Mesenchymal stem cell (in vitro differentiated cells and primary cell): ENCODE measurements at regions not wholly inside any gene's neighbourhood (a gene's known extent, or its start where the extent isn't known, plus 50 kb on each side); places are given as distances from the start of the nearest gene placed in this dataset.
"Not testable (repeated sequence)": the region's sequence is repeated elsewhere in the genome, so short reads cannot be mapped to it uniquely, and the experiment has no call there.

Experiments used
- DNase-seq: peaks from one replicate; pipeline ENCODE4 v3.0.0-alpha.2; 2013
- H2AFZ ChIP-seq: one replicate; pipeline ENCODE4 v1.6.1; 2013; ENCODE audit warnings: low read depth, mild to moderate bottlenecking, control low read depth, inconsistent platforms, low read length, moderate library complexity
- H2AK5ac ChIP-seq: 2 replicates; pipeline ENCODE4 v1.6.1; 2013; ENCODE audit warnings: low read length, moderate library complexity, mild to moderate bottlenecking, inconsistent platforms; ENCODE audit not compliant: severe bottlenecking
- H2BK120ac ChIP-seq: one replicate; pipeline ENCODE4 v1.6.1; 2013; ENCODE audit warnings: low read depth, mild to moderate bottlenecking, inconsistent platforms, low read length, moderate library complexity
- H2BK12ac ChIP-seq, 2 experiments: one replicate each; pipeline ENCODE4 v1.6.1; 2013; ENCODE audit warnings: inconsistent platforms in 2 of 2, low read length in 2 of 2, mild to moderate bottlenecking in 2 of 2, moderate library complexity in 2 of 2, control low read depth in 1 of 2
- H2BK15ac ChIP-seq: one replicate; pipeline ENCODE4 v1.6.1; 2013; ENCODE audit warnings: mild to moderate bottlenecking, low read depth, inconsistent platforms; ENCODE audit not compliant: poor library complexity, severe bottlenecking
- H2BK5ac ChIP-seq: 2 replicates; pipeline ENCODE4 v1.6.1; 2013; ENCODE audit warnings: low read depth, mild to moderate bottlenecking, low read length, control low read depth, inconsistent platforms; ENCODE audit not compliant: poor library complexity, severe bottlenecking
- H3K14ac ChIP-seq, 2 experiments: one replicate each; pipeline ENCODE4 v1.6.1; 2013; ENCODE audit warnings: inconsistent platforms in 2 of 2, low read length in 2 of 2, control low read depth in 1 of 2, mild to moderate bottlenecking in 1 of 2, moderate library complexity in 1 of 2
- H3K18ac ChIP-seq, 2 experiments: one replicate each; pipeline ENCODE4 v1.6.1; 2013; ENCODE audit warnings: inconsistent platforms in 2 of 2, low read length in 2 of 2, control low read depth in 1 of 2, low read depth in 1 of 2, mild to moderate bottlenecking in 1 of 2
- H3K23ac ChIP-seq, 2 experiments: one replicate each; pipeline ENCODE4 v1.6.1; 2013; ENCODE audit warnings: inconsistent platforms in 2 of 2, low read length in 2 of 2, mild to moderate bottlenecking in 2 of 2, moderate library complexity in 2 of 2, control low read depth in 1 of 2
- H3K27ac ChIP-seq: 2 replicates; pipeline ENCODE4 v1.5.1; 2013; ENCODE audit warnings: mild to moderate bottlenecking, moderate library complexity, low read length, control low read depth, inconsistent platforms; ENCODE audit not compliant: poor library complexity, severe bottlenecking
- H3K27me3 ChIP-seq, 2 experiments: 2 replicates each; pipeline versions ENCODE4 v1.6.1 to v1.7.0; 2013; ENCODE audit warnings: low read length in 2 of 2, mild to moderate bottlenecking in 2 of 2, moderate library complexity in 2 of 2, control low read depth in 1 of 2, inconsistent platforms in 1 of 2; ENCODE audit not compliant: control insufficient read depth in 1 of 2, insufficient read depth in 1 of 2
- H3K36me3 ChIP-seq, 2 experiments: 2 replicates each; pipeline versions ENCODE4 v1.6.1 to v1.7.0; 2013; ENCODE audit warnings: low read length in 2 of 2, control low read depth in 1 of 2, inconsistent platforms in 1 of 2, low read depth in 1 of 2, mild to moderate bottlenecking in 1 of 2; ENCODE audit not compliant: insufficient read depth in 2 of 2, control insufficient read depth in 1 of 2
- H3K4ac ChIP-seq, 2 experiments: one replicate each; pipeline ENCODE4 v1.6.1; 2013; ENCODE audit warnings: inconsistent platforms in 2 of 2, low read length in 2 of 2, mild to moderate bottlenecking in 2 of 2, moderate library complexity in 2 of 2, control low read depth in 1 of 2, low read depth in 1 of 2
- H3K4me1 ChIP-seq: 2 replicates; pipeline ENCODE4 v1.6.1; 2013; ENCODE audit warnings: low read depth, low read length, control low read depth; ENCODE audit not compliant: control insufficient read depth, insufficient read depth
- H3K4me2 ChIP-seq: 2 replicates; pipeline ENCODE4 v1.6.1; 2013; ENCODE audit warnings: low read length, mild to moderate bottlenecking, inconsistent platforms; ENCODE audit not compliant: poor library complexity, severe bottlenecking
- H3K4me3 ChIP-seq, 2 experiments: 2 replicates each; pipeline versions ENCODE4 v1.5.1 to v1.7.0; 2013; ENCODE audit warnings: low read length in 2 of 2, mild to moderate bottlenecking in 2 of 2, control low read depth in 1 of 2, low read depth in 1 of 2; ENCODE audit not compliant: insufficient read depth in 1 of 2
- H3K79me1 ChIP-seq: replicated peaks from 2 replicates; pipeline ENCODE4 v1.6.1; 2013; ENCODE audit warnings: mild to moderate bottlenecking, control low read depth, low read length, inconsistent platforms; ENCODE audit not compliant: poor library complexity, severe bottlenecking
- H3K9ac ChIP-seq: 2 replicates; pipeline ENCODE4 v1.7.0; 2013; ENCODE audit warnings: mild to moderate bottlenecking, low read length, moderate library complexity
- H3K9me3 ChIP-seq: 2 replicates; pipeline ENCODE4 v1.7.0; 2013; ENCODE audit warnings: mild to moderate bottlenecking, low read length; ENCODE audit not compliant: control insufficient read depth
- H4K8ac ChIP-seq: one replicate; pipeline ENCODE4 v1.6.1; 2013; ENCODE audit warnings: inconsistent platforms, mild to moderate bottlenecking, low read length, moderate library complexity
- H4K91ac ChIP-seq: one replicate; pipeline ENCODE4 v1.6.1; 2013; ENCODE audit warnings: mild to moderate bottlenecking, low read length, inconsistent platforms
- WGBS: methylation state at CpG from one replicate; pipeline ENCODE4 v1.1.7; 2013; ENCODE audit warnings: mixed read lengths; 5-methylcytosine and 5-hydroxymethylcytosine counted together

- Histone ChIP-seq H3K27me3 (no peaks in the 10 kb centered on the region), H3K27ac (no peak overlapping the region), H2AFZ (no peak overlapping the region), H3K79me1 (no peaks in the 10 kb centered on the region), H3K9ac (no peak overlapping the region), H3K4me1 (no peaks in the 10 kb centered on the region), H2AK5ac (no peak overlapping the region), H2BK5ac (no peak overlapping the region), H3K36me3 (no peaks in the 10 kb centered on the region), H3K4ac (no peak overlapping the region), H3K18ac (no peak overlapping the region), H2BK15ac (no peak overlapping the region), H3K9me3 (no peaks in the 10 kb centered on the region), H3K14ac (no peak overlapping the region), H3K23ac (no peak overlapping the region), H4K8ac (no peak overlapping the region), H3K4me2 (no peak overlapping the region), H3K4me3 (no peak overlapping the region), H2BK12ac (no peak overlapping the region), H2BK120ac (no peak overlapping the region), H4K91ac (no peak overlapping the region)
- no peak for DNase-seq
- WGBS = no CpG with 5 or more reads among the region's 1 CpG
Measured at GRCh38 chr2:59752512-59752911, 800.9 kb downstream of the BCL11A start.

DNA sequence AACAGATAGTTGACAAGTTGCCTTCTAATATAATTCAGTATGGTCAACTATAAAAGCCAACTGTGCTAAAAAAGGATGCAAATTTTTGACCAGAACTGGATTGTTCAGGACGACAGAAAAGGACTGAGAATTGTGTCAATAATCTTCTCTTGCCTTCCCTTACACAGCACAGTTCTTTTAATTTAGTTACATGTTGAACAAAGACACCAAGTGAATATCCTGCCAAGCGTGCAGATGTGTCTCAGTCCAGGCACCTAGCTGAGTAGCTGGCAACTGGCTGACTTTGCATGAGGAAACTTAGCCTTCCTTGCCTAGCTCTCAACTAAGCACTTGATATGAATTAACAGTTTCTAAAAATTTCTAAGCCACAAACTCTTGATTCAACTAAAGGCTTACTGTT, 801.4 kb downstream of the BCL11A start:
- H3K36me3 ChIP-seq = no peaks in the 10 kb centered on the region
- no peak for DNase-seq
- H2BK5ac ChIP-seq = no peak overlapping the region
- H3K4me1 ChIP-seq = no peaks in the 10 kb centered on the region
- no peak overlapping the region for H4K8ac ChIP-seq
- H3K18ac ChIP-seq = no peak overlapping the region
- no peaks in the 10 kb centered on the region for H3K9me3 ChIP-seq
- H2BK120ac ChIP-seq = no peak overlapping the region
- 71% methylated on average over 2 of the region's 2 CpGs for WGBS
- no peak overlapping the region for H3K4me3 ChIP-seq
- no peak overlapping the region for H2BK12ac ChIP-seq
- no peak overlapping the region for H3K14ac ChIP-seq
- H3K4me2 ChIP-seq = no peak overlapping the region
- H2BK15ac ChIP-seq = no peak overlapping the region
- no peaks in the 10 kb centered on the region for H3K27me3 ChIP-seq
- no peak overlapping the region for H2AFZ ChIP-seq
- H3K9ac ChIP-seq = no peak overlapping the region
- H3K27ac ChIP-seq = no peak overlapping the region
- H4K91ac ChIP-seq = no peak overlapping the region
- no peak overlapping the region for H3K23ac ChIP-seq
- no peaks in the 10 kb centered on the region for H3K79me1 ChIP-seq
- no peak overlapping the region for H3K4ac ChIP-seq
- H2AK5ac ChIP-seq = no peak overlapping the region

DNA sequence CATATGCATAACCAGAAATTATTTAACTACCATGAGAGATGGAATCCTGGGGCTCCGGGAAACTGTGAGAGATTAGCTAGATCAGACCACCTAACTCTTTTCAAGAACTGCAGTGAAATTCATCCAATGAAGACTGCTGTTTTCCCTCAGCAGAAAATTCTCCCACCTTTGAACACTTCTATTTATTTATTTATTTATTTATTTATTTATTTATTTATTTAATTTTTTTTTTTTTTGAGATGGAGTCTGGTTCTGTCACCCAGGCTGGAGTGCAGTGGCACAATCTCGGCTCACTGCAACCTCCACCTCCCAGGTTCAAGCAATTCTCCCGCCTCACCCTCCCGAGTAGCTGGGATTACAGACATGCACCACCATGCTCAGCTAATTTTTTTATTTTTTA, 802.2 kb downstream of the BCL11A start:
- H3K4ac ChIP-seq, H3K27me3 ChIP-seq, H3K18ac ChIP-seq, DNase-seq, H3K9me3 ChIP-seq, H3K9ac ChIP-seq, H3K27ac ChIP-seq, H2AFZ ChIP-seq, H2BK15ac ChIP-seq, H3K4me3 ChIP-seq, H2BK5ac ChIP-seq, H4K8ac ChIP-seq, H2AK5ac ChIP-seq, H3K36me3 ChIP-seq, H3K79me1 ChIP-seq, H3K23ac ChIP-seq, H4K91ac ChIP-seq, H2BK12ac ChIP-seq, H2BK120ac ChIP-seq, H3K14ac ChIP-seq, H3K4me1 ChIP-seq, H3K4me2 ChIP-seq: not testable (repeated sequence)
- 100% methylated on average over 3 of the region's 4 CpGs for WGBS

DNA sequence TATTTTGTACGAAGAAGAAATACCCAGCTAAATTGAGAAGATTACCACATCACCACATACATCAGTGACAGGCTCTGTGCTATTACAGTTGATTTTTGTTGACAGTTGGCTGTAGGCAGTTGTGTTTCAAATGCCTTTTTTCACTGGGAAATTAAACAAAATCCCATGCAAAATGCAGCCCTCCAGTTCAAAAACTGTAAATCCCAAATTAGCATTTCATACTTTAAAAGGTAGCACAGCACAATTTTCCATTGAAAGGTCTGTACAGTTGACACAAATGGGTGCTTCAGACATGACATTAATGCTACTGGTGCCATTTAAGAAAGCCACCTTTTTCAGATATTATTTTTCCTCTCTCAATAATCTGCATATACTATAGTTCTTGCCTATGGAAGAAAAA, 807.2 kb downstream of the BCL11A start:
- H3K79me1 ChIP-seq = no peaks in the 10 kb centered on the region
- no peak overlapping the region for H2BK5ac ChIP-seq
- H3K9me3 ChIP-seq = no peaks in the 10 kb centered on the region
- WGBS = 83% methylated on average over 1 of the region's 1 CpG
- H2BK15ac ChIP-seq = no peak overlapping the region
- no peak overlapping the region for H2AFZ ChIP-seq
- H3K27me3 ChIP-seq = no peaks in the 10 kb centered on the region
- no peak overlapping the region for H2AK5ac ChIP-seq
- H3K14ac ChIP-seq = no peak overlapping the region
- no peak overlapping the region for H3K18ac ChIP-seq
- H3K4me1 ChIP-seq = no peaks in the 10 kb centered on the region
- H2BK120ac ChIP-seq = no peak overlapping the region
- H3K23ac ChIP-seq = no peak overlapping the region
- no peak overlapping the region for H2BK12ac ChIP-seq
- no peak overlapping the region for H3K4me2 ChIP-seq
- no peak overlapping the region for H3K4me3 ChIP-seq
- H3K9ac ChIP-seq = no peak overlapping the region
- H3K36me3 ChIP-seq = no peaks in the 10 kb centered on the region
- H4K91ac ChIP-seq = no peak overlapping the region
- H4K8ac ChIP-seq = no peak overlapping the region
- no peak overlapping the region for H3K4ac ChIP-seq
- DNase-seq = no peak
- H3K27ac ChIP-seq = no peak overlapping the region
